ENCODE measurements at regions not wholly inside any gene's neighbourhood (a gene's known extent, or its start where the extent isn't known, plus 50 kb on each side); places are given as distances from the start of the nearest gene placed in this dataset.
"Not testable (repeated sequence)": the region's sequence is repeated elsewhere in the genome, so short reads cannot be mapped to it uniquely, and the experiment has no call there.

- DNase-seq = no peak
These were observed 114.3 kb upstream of the ETV3 start for GRCh38 chr1:157252473-157252872.

DNA sequence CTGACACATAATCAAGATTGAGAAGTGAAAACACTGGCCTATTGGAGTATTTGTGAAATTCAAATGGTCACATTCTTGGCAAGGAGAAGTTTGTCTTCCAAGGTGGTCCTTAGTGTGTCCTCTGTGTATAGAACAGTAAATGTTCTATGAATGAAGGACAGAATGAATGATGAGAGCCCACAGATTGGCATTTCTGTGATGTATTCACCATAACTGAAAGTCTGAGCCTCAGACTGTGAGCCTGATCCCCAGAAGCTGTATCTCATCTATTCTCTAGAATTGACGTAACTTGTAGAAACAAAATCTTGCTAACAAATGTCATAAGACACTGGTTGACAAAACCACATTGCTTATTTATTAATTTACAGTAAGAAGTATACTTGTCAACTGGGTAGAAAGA, 111.5 kb upstream of the ETV3 start:
- no peak for DNase-seq

GRCh38 chr1:157249326-157249725, 111.1 kb upstream of the ETV3 start:
- DNase-seq = no peak

DNA sequence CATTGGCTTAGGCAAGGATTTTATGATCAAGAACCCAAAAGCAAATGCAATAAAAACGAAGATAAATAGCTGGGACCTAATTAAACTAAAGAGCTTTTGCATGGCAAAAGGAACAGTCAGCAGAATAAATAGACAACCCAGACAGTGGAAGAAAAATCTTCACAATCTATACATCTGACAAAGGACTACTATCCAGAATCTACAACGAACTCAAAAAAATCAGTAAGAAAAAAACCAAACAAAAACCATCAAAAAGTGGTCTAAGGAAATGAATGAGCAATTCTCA, 109.5 kb upstream of the ETV3 start:
- DNase-seq = not testable (repeated sequence)

DNA sequence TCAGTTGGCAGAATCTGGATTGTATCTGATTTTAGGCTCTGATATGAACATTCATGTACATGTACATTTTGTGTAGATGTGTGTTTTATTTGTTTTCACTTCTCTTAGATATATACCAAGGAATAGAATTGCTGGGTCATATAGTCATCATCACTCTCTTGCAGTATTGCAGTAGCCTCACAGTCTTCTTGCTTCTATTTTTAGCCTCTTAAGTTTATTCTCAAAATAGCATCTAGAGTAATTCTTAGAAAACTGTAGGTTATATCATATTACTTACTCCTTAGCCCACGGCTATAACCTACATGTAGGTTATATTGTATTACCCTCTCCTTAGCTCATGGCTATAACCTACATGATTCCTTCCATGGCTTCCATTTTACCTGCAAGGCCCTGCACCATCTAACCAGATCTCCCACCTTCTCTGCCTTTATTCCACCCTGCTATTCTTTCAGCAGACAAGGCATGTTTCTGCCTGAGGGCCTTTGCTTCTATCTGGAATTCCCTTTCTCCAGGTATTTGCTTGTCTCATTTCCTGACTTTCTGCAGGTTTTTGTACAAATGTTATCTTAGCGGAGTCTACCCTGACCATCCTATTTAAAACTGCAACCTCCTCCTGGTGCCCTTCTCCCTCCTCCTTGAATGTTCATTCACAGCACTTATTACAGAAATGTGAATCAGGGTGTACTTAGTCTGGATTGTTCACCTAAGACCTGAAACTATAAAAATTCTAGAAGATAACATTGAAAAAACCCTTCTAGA, 109.0 kb upstream of the ETV3 start:
- DNase-seq = no peak

DNA sequence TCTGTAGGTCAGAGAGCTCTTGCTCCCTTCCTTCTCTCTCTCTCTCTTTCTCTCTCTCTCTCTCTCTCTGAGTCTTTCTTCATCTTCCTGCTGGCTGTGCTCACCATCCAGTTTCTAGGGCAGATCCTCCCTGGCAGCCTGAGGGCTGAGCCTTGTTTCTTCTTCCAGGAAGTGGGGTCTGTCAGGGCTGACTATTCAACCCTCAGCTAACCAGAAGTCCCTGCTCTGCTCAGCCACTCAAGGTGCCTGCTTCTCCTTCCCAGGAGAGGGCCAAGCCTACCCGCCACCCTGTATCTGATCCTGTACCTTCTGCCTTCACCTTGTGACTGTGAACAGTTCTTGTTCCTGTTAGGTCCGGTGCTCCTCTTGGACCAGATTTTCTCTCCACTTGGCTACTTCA, 107.6 kb upstream of the ETV3 start:
- DNase-seq = no peak

GRCh38 chr1:157241185-157241538, 103.0 kb upstream of the ETV3 start:
- no peak for DNase-seq

DNA sequence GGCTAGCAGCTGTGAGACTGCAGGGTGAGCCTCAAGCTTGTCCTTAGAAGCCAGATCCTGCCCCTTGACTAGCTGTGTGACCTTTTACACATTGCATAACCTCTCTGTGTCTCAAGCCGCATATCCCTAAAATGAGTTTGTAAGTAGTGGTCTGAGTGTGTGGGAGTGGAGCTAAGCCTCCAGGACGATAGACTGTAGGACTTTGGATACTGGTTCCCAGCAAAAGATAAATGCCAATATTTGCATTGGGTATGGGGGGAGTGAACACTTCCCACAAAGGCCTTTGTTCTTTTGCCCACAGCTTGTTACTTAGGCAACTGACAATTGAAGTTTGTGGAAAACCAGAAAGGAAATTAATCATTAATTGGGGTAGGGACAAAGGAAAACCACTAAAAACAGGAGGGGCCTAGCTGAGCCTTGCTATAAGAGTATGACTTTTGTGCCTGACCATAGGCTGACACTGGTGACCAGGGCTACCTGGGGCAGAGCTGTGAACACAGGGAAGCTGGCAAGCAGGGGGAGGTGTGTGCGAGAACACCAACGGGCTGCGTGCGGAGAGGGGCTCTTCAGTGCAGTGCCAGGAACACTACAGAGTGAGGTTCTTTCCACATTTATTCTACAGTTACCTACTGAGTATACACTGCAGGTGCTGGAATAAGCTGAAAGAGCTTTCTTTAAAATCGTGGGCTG, 102.4 kb upstream of the ETV3 start:
- DNase-seq = no peak

- DNase-seq = no peak
These were observed 101.7 kb upstream of the ETV3 start for GRCh38 chr1:157239936-157240335.

- DNase-seq = no peak
These were observed 100.4 kb upstream of the ETV3 start for GRCh38 chr1:157238585-157238984.

DNA sequence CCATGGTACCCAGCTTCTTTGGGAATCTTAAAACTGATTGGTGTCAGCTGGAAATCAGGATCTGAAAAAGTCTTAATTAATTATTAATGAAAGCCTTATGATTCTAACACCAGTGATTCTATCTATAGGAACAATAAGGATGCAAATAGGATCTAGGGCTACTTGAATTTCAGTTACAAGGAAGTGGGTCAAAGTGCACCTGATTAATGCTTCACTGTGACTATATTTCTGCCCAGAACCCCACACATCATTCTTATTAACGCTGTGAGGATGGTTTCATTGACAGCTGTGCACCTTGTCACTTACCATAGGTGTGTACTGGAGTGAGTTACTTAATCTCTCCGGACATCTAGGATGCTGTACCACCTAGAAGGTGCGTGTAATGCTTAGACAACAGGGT, 99.8 kb upstream of the ETV3 start:
- DNase-seq = no peak

- no peak for DNase-seq
These were observed 99.3 kb upstream of the ETV3 start for GRCh38 chr1:157237522-157237921.

DNA sequence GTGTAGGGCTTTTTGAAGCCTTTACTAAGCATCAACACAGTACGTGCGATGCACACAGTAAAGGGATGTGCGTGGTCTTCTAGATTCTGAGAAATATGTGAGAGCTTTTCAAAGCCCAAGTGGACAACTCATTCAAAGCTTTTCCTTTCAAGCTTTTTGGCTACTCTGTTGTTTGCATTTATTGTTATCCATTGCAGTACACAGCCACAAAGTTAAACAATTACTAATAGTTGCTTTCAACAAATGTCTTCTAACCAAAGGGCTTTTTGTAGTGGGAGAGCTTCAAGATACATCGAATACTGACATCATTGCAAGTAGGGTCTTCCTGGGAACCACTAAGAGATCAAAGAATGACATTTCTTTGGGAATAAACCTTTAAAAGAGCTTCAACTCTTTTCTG, 97.9 kb upstream of the ETV3 start:
- DNase-seq = no peak

- DNase-seq = no peak
These were observed 97.1 kb upstream of the ETV3 start for GRCh38 chr1:157235307-157235706.

GRCh38 chr1:157234705-157235273, 96.6 kb upstream of the ETV3 start:
- no peak for DNase-seq

- DNase-seq = no peak
These were observed 94.9 kb upstream of the ETV3 start for GRCh38 chr1:157233131-157233530.

DNA sequence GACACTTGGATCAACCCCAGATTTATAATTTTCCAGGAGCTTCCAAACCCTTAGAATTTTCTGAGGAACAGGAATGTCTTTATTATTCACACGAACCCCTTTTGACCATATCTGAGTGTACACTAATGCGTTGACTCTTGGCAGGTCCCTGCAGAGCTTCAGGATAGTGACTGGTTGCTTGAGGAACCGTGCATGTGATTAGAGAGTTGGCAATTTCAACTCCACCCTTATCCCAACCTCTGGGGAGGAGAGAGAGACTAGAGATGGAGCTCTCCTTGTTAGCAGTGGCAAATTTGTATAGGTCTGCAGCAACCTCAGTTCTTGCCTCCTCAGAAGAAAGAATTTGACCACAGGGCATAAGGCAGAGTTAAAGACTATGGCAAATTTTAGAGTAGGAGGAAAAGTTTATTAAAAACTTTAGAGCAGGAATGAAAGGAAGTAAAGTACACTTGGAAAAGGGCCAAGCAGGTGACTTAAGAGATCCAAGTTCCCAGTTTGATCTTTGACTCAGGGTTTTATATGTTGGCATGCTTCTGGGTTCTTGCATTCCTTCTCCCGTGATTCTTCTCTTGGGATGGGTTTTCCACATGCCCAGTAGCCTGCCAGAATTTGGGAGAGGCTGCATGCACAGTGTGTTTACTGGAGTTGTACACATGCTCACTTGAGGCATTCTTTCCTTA, 93.8 kb upstream of the ETV3 start:
- no peak for DNase-seq

DNA sequence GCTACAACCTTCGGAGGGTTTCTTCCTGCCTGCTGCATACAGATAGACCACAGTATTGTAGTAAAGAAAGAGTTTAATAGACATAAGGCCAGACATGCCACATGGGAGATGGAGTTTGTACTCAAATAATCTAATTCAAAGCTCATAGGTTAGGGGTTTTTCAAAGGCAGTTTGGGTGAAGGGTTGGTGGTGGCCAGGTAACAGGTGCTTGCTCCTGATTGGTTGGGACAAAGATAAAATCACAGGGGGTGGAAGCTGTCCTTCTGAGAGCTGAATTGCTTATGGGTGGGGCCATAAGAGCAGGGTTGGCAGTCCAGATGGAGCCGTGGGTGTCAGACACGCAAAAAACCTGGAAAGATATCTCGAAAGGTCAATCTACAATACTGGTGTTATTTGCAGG, 92.3 kb upstream of the ETV3 start:
- DNase-seq = no peak

- DNase-seq = no peak
These were observed 89.5 kb upstream of the ETV3 start for GRCh38 chr1:157227700-157228099.

DNA sequence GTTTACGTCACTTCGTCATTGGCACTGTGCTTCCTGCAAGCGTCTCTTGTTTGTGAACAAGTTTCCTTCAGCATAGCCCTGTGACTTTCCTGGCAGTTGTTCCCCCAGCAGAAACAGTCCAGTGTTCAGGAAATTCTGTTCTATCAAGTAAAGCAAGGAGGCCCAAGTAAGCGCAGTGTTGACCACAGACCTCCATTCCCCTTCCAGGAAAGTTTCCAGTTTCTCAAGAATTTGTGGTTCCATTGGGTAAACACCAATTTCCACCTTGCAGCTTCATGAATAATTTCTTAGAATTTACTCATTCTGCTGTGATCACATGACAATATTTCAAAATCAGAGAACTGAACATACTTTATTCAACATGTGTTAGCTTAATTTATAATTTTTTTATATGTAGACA, 88.5 kb upstream of the ETV3 start:
- DNase-seq = no peak

DNA sequence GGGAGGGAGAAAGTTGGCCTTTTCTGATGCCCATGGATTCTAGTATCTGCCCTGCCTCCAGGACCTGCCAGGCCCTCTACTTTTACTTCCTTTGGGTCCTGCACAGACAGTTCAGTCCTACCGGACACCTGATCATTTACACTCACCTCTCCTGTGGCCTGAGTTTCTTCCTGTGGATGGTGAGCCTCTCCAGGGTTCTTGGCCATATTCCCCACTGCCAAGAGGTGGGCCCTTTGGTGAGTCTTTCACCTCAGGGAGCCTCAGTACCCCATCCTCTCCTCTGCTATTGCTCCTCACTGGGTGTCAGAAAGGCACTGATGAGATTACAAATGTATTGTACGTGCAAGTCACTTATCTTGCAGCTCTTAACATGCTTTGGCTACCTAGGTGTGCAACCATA, 81.4 kb upstream of the ETV3 start:
- no peak for DNase-seq

DNA sequence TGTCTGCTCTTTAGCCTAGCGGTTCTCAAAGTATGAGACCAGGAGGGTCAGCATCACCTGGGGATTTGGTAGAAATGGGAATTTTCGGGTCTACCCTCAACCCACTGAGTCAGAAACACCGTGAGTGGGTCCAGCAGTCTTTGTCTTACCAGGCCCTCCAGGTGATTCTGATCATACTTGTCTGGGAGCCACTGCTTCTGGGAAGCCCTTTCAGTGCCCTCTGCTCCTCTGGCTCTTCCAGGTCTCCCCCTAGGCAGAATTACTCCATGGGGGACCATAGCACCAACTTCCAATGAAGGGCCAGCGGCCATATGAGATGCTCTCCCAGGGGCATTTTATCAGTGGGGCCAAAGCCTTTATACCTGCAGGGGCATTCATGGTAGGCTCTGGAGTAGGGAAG, 81.0 kb upstream of the ETV3 start:
- DNase-seq = no peak

DNA sequence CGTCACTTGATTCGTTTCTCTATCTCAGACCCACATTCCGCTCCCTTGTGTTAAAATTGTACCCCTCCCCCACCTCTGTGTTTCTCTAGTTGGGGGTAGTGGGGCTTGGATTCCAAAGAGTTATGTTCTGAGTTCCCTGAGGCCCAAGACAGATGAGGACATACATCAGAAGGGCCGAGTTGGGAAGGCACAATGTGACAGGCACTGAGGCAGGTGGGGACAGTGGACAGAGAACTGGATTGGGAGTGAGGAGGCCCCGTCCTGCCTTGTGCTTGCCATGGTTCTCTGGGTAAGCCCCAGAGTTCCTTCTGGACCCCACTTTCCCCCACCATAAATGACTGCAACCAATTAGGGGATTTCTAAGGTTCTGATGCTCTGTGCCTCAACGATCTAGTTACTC, 80.5 kb upstream of the ETV3 start:
- DNase-seq = no peak

DNA sequence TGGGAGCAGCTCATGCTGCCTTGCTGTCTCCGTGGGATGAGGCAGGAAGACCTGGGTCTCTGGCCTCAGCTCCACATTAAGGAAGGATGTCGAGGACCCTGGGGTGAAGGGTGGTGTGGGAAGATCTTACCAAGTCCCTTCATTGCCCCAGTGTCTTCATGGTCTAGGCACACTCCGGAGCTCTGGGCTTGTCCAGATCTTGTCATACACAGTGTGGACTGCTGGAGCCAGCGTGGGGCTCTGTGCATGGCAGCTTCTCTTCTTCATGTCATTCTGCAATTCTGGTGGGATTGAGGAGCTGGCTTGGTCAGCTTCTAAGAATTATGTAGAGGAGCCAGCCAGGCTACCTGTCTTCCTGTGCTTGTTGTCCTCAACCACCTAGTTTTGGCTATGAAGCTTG, 79.3 kb upstream of the ETV3 start:
- no peak for DNase-seq

All from tongue (tissue), 1 donor.